ENCODE measurements at regions not wholly inside any gene's neighbourhood (a gene's known extent, or its start where the extent isn't known, plus 50 kb on each side); places are given as distances from the start of the nearest gene placed in this dataset.

DNA sequence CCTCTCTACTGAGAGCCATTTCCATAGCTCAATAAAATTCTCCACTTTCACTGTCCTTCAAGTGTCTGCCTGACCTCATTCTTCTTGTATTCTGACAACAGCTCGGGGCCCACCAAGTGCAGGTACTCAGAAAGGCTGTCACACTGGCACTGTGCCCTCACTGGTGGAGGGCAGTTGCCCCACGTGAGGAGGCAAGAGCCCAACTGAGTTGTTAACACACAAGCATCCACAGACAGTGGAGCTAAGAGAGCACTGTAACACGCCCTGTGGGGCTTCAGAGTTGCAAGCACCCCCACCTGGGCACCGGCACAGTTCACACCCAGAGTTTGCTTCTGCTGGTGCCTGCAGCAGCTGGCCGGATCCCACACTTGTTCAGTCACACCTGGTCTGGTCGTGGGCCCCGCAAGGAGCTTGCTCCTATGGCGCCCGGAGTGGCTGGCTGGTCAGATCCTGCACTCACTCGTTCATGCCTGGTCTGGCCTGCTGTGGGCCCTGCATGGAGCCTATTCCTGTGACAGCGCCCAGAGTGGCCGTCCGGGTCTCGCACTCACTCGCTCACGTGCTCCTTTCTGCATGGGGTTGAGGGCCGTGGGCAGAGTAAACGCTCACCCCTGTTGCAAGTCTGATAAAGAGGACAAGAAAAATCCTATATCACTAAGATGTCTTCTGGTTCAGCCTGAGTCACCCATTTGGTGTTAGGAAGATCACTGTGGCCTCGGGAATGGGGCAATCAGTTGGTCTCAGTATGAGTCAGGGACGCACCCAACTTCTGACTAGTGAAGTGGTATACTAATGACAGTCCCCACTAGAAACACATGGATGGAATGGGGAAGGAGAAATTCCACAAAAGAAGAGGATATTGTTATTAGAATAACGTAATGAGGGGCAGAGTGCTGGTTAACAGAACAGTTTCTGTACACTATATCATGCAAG, 87.0 kb upstream of the CCNH start:
- no peak for DNase-seq
